HG03039 (cell line): ENCODE measurements at regions not wholly inside any gene's neighbourhood (a gene's known extent, or its start where the extent isn't known, plus 50 kb on each side); places are given as distances from the start of the nearest gene placed in this dataset.

Source experiments
- ATAC-seq: cut with Tn5 transposase; IDR thresholded peaks from one replicate; pipeline ENCODE4 v1.9.1; 2021; ENCODE audit warnings: mild to moderate bottlenecking, moderate library complexity; ENCODE audit not compliant: unreplicated experiment

DNA sequence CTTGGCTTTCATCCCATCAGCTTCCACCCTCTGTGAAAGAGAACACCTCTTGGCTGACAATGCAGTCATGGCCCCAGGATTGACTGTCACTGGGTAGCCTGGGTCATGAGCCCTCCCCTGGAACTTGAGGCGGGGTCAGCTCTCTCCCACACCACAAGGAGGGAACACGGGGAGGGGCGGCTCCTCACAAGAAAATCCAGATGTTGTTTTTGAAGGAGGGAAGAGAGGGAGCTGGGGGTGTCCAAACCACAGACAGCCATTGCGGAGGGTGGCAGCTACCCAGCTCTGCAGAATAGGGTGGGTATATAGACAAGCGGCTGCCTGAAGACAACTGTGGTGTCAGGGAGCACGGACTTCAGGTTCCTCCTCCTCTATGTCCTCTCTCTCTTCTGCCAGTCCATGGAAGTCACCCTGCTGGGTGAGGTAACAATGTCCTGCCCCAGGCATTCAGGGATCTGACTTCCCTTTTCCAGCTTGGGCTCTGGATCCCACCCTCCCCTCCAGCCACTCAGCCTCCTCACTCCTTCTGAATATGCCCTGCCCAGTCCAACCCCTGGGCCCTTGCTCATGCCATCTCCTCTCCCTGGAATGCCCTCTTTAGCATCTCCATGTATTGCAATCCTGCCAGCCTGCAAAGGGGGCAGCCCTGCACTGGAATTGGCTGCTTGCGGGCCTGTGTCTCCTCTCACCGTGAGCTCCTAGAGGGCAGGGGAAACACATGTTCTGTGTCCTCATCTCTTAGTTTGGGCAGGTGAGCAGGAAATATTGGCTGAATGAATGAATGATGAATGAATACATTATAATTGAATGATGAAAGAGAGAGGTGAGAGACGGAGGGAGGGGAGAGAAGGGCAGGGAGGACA is 60.9 kb upstream of the RUNX3 start:
- no peak for ATAC-seq

DNA sequence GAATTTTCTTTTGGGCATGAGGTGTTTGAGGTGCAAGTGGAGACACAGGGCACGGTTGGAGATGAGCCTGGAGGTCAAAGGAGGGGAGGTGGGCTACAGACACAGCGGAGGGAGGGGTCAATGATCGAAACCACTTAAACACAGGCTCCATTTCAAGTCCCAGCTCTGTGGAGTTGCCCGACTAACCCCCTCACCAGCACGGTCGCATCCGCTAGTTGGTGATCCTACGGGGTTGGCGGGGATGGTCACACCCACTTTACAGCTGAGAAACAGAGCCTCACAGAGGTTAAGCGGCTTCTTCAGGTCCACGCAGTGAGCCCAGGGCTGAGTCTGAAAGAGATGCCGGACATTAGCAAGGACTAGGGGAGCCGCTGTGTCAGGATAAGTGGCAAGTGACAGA is 60.1 kb upstream of the RUNX3 start:
- ATAC-seq, result no peak

DNA sequence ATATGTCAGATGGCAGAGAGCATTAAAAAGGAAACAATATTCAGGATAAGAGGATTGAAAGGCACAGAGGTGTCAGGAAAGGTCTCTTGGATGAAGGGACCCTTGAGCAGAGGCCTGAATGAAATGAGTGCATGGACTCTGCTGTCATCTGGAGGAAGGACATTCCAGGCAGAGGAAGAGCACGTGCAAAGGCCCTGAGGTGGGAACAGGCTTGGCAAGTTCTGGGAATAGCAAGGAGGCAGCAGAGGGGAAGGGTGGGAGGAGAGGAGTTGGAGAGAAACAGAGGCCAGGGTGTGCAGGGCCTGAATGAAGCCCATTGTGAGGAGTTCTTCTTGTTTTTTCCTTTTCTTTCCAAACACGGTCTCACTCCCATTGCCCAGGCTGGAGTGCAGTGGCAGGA is 59.0 kb upstream of the RUNX3 start:
- ATAC-seq, result no peak

DNA sequence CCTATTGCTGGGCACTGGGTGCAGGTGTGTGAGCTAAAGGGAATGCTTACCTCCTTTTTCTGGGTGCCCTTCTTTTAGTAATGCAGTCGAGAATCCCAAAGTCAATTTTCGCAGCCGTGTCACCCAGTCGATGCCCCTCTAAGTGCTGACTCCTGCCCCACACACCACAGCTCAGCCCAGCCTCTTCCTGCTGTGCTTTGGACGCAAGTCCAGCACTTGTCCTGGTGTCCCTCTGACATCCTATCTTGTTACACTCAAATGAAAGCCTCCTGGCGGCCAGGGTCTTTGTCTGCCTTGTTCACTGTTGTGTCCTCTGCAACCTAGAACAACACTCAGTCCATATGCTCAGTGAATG is 58.5 kb upstream of the RUNX3 start:
- ATAC-seq, result no peak

DNA sequence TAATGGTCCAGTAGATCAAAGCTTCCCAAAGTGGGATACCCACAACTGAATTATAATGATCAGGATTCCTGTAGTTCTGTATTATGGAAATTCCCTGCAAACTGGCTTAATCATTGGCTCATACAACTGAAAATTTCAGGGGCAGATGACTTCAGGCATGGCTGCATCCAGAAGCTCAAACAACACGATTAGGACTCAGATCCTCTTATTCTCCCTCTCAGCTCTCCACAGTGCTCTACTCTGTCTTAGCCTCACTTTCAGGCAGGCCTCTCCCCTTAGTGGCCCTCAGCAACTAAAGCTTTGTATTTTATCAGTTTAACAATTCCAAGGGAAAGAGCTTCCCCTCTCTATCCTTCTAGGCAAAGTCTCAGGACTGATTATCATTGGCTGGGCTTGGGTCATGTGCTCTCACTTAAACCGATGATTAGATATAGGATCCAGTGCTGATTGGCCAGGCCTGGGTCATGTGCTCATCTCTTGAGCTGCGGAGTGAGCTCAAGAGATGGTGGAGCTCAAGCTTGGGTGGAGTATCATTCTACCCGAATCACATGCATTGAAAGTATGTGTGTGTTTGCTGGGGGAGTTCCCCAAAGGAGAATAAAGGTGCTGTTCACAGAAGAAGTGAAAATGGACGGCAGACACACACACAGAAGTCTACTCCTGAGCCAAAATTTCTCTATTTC is 57.9 kb upstream of the RUNX3 start:
- ATAC-seq, result no peak

DNA sequence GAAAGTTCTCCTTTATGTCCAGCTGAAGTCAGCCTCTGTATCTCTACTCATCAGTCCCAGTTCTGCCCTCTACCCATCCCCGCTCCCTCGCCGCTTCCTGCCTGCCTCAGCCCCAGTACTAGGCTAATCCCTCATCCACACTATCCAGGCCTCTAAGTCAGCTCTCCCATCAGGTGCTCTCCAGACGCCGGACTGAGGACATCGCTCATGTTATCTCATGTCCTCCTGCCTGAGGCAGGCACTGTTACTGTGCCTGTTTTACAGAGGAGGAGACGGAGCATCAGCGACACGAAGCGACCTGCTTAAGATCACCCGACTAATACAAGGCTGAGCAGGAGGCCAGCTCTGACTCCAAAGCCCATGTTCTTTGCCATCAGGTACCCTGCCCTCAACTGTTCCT is 57.3 kb upstream of the RUNX3 start:
- no peak for ATAC-seq

DNA sequence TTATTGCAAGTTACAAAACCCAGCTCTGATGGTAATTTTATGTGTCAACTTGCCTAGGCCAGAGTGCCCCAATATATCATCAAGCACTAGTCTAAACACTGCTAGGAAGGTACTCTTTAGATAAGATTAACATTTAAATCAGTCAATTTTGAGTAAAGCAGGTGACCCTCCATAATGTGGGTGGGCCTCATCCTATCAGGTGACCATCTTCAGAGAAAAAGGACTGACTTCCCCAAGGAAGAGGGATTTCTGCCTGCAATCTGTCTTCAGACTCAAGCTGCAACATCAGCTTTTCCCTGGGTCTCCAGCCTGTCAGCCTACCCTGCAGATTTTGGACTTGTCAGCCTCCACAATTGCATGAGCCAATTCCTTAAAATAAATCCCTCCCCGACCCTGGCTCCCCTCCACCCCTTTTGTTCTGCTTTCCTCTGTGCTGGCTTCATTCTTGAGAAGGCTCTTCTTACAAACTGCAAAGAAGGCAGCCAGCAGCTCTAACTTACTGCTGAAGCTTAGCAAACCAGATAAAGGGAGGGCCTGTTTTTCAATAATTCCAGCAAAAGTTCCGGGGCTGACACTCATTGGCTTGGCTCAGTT is 56.4 kb upstream of the RUNX3 start:
- no peak for ATAC-seq

DNA sequence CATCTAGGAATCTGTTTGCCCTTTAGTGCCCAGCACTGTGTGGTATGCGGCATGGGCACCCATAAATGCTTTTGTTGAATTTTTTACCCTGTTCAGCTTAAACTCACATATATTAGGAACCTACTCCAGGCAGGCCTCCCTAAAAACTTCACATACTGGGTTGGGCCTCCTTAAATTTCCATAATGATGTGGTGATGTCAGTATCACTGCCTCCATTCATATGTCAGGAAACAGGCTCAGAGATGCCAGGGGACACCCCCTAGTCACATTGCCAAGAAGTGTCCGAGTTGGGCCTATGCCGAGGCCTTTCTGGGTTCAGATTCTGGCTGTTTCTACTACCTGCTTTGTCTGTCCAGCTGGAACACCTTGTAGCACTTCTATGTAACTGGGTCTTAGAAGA is 55.7 kb upstream of the RUNX3 start:
- ATAC-seq, result no peak

DNA sequence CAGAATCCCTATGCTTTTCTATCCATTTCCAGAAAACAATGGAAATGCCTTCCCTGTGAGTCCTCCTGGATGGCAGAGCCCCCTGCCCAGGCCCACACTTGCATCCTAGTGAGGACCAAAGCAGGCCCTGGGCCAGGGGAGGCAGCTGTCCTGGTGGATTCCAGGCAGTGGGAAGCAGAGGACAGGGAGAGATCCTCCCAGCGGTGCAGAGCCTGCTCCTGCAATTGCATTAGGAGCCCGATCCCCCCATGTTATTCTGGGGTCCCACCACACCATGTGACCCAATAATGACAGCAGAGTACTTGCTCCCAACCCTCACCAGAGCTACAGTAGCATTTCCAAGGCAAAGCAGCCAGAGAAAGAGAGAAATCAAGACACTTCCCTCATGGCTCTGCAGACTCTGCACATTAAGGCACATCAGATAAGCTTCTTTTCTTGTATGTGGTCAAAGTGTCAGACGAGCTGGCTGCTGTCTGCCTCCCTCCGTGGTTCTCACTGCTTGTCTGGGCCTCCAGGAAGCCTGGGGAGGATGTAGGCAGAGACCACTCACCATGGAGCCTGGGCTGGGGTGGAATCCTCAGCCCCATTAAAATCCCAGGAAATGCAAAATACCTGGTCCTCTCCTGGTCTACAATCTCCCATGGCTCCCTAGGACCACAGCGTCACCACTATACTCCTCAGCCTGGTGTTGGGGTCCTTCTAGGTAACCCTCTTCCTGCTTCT is 54.9 kb upstream of the RUNX3 start:
- no peak for ATAC-seq

DNA sequence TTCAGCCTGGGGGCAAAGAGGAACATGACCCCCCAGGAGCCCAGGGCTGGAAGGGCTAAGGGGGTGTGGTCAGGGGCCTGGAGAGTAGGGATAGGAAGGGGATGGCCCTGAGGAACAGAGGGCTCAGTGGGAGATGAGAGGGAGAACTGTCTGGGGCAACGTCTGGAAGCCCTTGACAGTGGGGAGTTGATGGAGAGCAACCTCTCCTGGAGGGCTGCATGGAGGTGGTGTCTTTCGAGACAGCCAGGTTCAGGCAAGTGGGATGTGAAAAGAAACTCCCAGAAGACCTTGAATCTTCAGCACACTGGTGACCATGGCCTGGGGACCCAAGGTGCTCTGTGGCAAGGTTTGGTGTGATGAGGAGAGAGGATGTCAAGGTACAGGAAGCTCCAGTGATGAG is 54.2 kb upstream of the RUNX3 start:
- ATAC-seq, result no peak

DNA sequence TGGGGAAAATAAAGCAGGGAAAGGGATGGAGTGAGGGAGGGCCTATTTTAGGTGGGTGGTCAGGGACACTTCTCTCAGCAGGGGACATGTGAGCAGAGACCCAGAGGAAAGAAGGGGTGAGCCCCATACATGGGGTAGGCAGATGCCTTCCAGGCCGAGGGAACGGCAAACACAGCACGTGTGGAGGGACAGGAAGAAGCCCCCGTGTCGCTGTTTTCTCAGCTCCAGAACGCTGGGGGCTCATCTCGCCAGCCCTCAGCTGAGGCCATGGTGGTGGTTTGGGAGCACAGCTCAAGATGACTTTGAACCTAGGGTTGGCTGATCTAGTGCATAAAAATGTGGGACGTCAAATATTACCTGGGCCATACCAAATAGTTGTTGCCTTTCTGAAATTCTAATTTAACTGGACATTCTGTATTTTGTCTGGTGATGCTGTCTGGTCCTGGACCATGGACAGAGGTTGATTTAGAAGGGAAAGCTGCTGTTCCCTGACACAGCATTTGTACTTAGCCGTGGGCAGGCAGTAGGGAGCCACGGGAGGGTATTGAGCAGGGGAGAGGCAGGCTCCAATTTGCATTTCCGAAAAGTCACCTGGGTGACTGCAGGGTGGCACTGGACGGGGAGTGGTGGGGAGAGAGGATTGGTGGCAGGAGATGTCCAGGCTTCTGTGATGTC is 53.1 kb upstream of the RUNX3 start:
- no peak for ATAC-seq

DNA sequence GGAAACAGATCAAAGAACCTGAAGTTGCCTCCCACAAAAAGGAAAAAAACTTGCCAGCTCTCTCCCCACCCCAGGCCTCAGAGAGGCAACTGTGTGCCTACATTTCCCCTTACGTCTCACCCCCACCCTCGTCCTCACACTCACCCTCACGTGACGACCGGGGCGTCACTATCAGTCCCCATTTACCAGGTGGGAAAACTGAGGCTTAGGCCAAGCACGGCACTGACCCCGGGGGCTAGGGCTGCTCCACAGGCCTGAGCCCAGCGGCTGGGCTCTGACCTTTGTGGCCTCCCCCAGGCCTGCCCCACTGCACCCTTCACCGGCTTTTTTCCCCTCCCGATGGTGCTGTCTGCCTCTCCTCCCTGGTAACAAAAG is 51.5 kb upstream of the RUNX3 start:
- no peak for ATAC-seq

DNA sequence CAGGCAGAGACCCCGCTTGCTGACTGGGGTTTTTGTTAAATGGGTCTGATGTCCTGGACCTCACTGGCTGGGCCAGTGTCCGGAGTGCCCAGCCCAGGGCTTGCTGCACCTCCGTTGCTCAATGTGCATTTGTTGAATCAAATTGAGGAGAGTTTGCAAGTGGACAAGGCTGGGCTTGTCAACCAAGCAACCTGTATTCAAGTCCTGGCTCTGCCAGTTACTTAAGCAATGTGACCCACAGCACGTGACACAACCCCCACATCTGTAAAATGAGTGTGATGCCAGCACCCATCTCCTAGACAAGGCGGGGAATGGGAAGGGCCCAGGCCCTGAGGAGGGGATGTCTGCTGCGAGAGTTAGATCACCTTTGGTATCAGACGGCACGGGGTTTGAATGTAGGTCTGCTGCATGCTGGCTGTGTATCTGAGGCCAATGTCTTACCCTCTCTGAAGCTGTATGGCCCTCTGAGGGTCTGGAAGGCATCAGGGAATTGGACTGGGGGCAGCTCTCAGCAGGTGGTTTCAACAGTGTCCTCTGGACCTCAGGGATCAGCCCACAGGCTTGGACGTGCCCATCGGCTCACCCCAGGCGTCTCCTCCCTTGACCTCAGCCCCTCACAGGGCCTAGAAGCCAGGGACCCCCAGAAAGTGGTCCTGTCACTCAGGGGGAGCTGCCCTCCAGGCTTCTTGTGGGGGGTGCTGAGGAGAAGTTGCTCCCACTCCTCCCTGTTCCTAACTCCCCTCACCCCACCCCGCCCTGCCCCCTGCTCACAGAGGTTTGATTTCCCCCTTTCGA is 51.0 kb upstream of the RUNX3 start:
- ATAC-seq, result no peak
